Tibial nerve (tissue), 4 donors: ENCODE measurements at regions not wholly inside any gene's neighbourhood (a gene's known extent, or its start where the extent isn't known, plus 50 kb on each side); places are given as distances from the start of the nearest gene placed in this dataset.

Experiments used
- CTCF ChIP-seq, 5 experiments: fragments of 200-600 bp in 3 of 5; fragments of 450-650 bp in 2 of 5; sonication (generic) in 3 of 5; IDR thresholded peaks; one replicate each; pipeline ENCODE4 v1.5.1; 2016 to 2019; ENCODE audit warnings: antibody characterized with exemption in 5 of 5, mild to moderate bottlenecking in 3 of 5, moderate library complexity in 2 of 5
- EP300 ChIP-seq, 2 donors: sonication (generic); formaldehyde crosslinking; IDR thresholded peaks; one replicate each; pipeline ENCODE4 v1.6.1; 2017; ENCODE audit warnings: antibody characterized with exemption in 2 of 2, mild to moderate bottlenecking in 1 of 2
- POLR2A ChIP-seq, 2 donors: fragments of 450-650 bp; IDR thresholded peaks; one replicate each; pipeline ENCODE4 v1.6.1; 2017; ENCODE audit warnings: antibody characterized with exemption in 2 of 2, mild to moderate bottlenecking in 2 of 2, moderate library complexity in 2 of 2

- peak in 2 of 5 experiments; percentile 13 to 24 for TF ChIP-seq CTCF (IDR thresholded peaks at IDR 0.05)
- no peak for TF ChIP-seq POLR2A (IDR thresholded peaks at IDR 0.05)
- TF ChIP-seq EP300 (IDR thresholded peaks at IDR 0.05), result no peak
These were observed 51.8 kb upstream of the ANK3 start for GRCh38 chr10:60441515-60441914.
